Liver (tissue), 8 donors: ENCODE measurements at regions not wholly inside any gene's neighbourhood (a gene's known extent, or its start where the extent isn't known, plus 50 kb on each side); places are given as distances from the start of the nearest gene placed in this dataset.
A peak's percentile ranks its signal among the peaks of the same experiment; 100 is the strongest.
"Not testable (repeated sequence)": the region's sequence is repeated elsewhere in the genome, so short reads cannot be mapped to it uniquely, and the experiment has no call there.

Experiments used
- DNase-seq: peaks from one replicate; pipeline ENCODE4 v3.0.0-alpha.2; 2017; ENCODE audit warnings: low spot score
- H3K27ac ChIP-seq, 2 donors: one replicate each; pipeline ENCODE4 v1.7.0; 2013; ENCODE audit warnings: inconsistent platforms in 2 of 2, low read length in 2 of 2, control low read depth in 1 of 2, low read depth in 1 of 2, mild to moderate bottlenecking in 1 of 2
- H3K27me3 ChIP-seq, 4 donors: one replicate each; pipeline versions ENCODE4 v1.6.1 to v1.7.0; 2013; ENCODE audit warnings: low read length in 3 of 4, inconsistent platforms in 1 of 4, mild to moderate bottlenecking in 1 of 4, moderate library complexity in 1 of 4; ENCODE audit not compliant: control insufficient read depth in 4 of 4, insufficient read depth in 4 of 4
- H3K36me3 ChIP-seq, 4 donors: one replicate each; pipeline versions ENCODE4 v1.6.1 to v1.7.0; 2013; ENCODE audit warnings: low read length in 3 of 4, mild to moderate bottlenecking in 3 of 4, low read depth in 1 of 4, moderate library complexity in 1 of 4; ENCODE audit not compliant: control insufficient read depth in 4 of 4, insufficient read depth in 3 of 4
- H3K4me1 ChIP-seq, 4 donors: one replicate each; pipeline versions ENCODE4 v1.6.1 to v1.7.0; 2013; ENCODE audit warnings: low read length in 3 of 4, mild to moderate bottlenecking in 3 of 4, moderate library complexity in 1 of 4; ENCODE audit not compliant: control insufficient read depth in 4 of 4, insufficient read depth in 4 of 4
- H3K4me3 ChIP-seq, 3 donors: one replicate each; pipeline versions ENCODE4 v1.6.1 to v1.7.0; 2013; ENCODE audit warnings: low read length in 3 of 3, control low read depth in 1 of 3, low read depth in 1 of 3, mild to moderate bottlenecking in 1 of 3
- H3K9ac ChIP-seq, 2 donors: one replicate each; pipeline ENCODE4 v1.7.0; 2013; ENCODE audit warnings: low read length in 2 of 2, mild to moderate bottlenecking in 2 of 2, moderate library complexity in 2 of 2, control low read depth in 1 of 2, low read depth in 1 of 2
- H3K9me3 ChIP-seq, 4 donors: one replicate each; pipeline versions ENCODE4 v1.6.1 to v1.7.0; 2013; ENCODE audit warnings: low read length in 3 of 4; ENCODE audit not compliant: control insufficient read depth in 4 of 4
- FOXA1 ChIP-seq: IDR thresholded peaks from 2 replicates; pipeline ENCODE4 v1.6.1; 2016; ENCODE audit warnings: antibody characterized with exemption
- FOXA2 ChIP-seq: IDR thresholded peaks from 2 replicates; pipeline ENCODE4 v1.6.1; 2016; ENCODE audit warnings: antibody characterized with exemption
- HNF4A ChIP-seq, 2 donors: conservative IDR thresholded peaks; 2 replicates each; pipeline ENCODE4 v1.6.1; 2016; ENCODE audit warnings: antibody characterized with exemption in 2 of 2, mild to moderate bottlenecking in 2 of 2
- HNF4G ChIP-seq: IDR thresholded peaks from 2 replicates; pipeline ENCODE4 v1.6.1; 2016; ENCODE audit warnings: antibody characterized with exemption
- JUND ChIP-seq, 2 donors: IDR thresholded peaks; 2 replicates each; pipeline ENCODE4 v1.6.1; 2016; ENCODE audit warnings: antibody characterized with exemption in 2 of 2
- NR2F2 ChIP-seq: IDR thresholded peaks from 2 replicates; pipeline ENCODE4 v1.6.1; 2016; ENCODE audit warnings: antibody characterized with exemption
- RAD21 ChIP-seq, 2 donors: IDR thresholded peaks; 2 replicates each; pipeline ENCODE4 v1.6.1; 2016; ENCODE audit warnings: antibody characterized with exemption in 2 of 2, mild to moderate bottlenecking in 2 of 2
- RXRA ChIP-seq, 2 donors: IDR thresholded peaks; 2 replicates each; pipeline ENCODE4 v1.6.1; 2017 to 2018; ENCODE audit warnings: antibody characterized with exemption in 2 of 2, mild to moderate bottlenecking in 1 of 2
- SP1 ChIP-seq: IDR thresholded peaks from 2 replicates; pipeline ENCODE4 v1.6.1; 2018; ENCODE audit warnings: antibody characterized with exemption, mild to moderate bottlenecking
- TAF1 ChIP-seq: conservative IDR thresholded peaks from 2 replicates; pipeline ENCODE4 v1.6.1; 2016; ENCODE audit warnings: antibody characterized with exemption, mild to moderate bottlenecking
- WGBS: extraction: QIAGEN DNeasy Blood & Tissue Kit; methylation state at CpG from one replicate; pipeline ENCODE4 v1.1.7; 2013; 5-methylcytosine and 5-hydroxymethylcytosine counted together
- TF ChIP-seq, protein P1 (sequence below): IDR thresholded peaks from 2 replicates; pipeline ENCODE4 v1.6.1; 2016; ENCODE audit warnings: antibody characterized with exemption
- TF ChIP-seq, protein P2 (sequence below): IDR thresholded peaks from 2 replicates; pipeline ENCODE4 v1.6.1; 2016; ENCODE audit warnings: antibody characterized with exemption
- TF ChIP-seq, protein P3 (sequence below): IDR thresholded peaks from 2 replicates; pipeline ENCODE4 v1.6.1; 2016; ENCODE audit warnings: antibody characterized with exemption
- TF ChIP-seq, protein P4 (sequence below): fragments of 150-350 bp; IDR thresholded peaks from 2 replicates; pipeline ENCODE4 v1.5.1; 2017; ENCODE audit warnings: improper control_type of control experiment, low read depth, low read length; ENCODE audit not compliant: missing input control
- TF ChIP-seq, protein P5 (sequence below): IDR thresholded peaks from 2 replicates; pipeline ENCODE4 v1.6.1; 2016; ENCODE audit warnings: antibody characterized with exemption, mild to moderate bottlenecking
- donor health status: healthy.
- donor health status: healthy.
- donor health status: healthy.
- donor health status: healthy.
- donor health status: healthy.

DNA sequence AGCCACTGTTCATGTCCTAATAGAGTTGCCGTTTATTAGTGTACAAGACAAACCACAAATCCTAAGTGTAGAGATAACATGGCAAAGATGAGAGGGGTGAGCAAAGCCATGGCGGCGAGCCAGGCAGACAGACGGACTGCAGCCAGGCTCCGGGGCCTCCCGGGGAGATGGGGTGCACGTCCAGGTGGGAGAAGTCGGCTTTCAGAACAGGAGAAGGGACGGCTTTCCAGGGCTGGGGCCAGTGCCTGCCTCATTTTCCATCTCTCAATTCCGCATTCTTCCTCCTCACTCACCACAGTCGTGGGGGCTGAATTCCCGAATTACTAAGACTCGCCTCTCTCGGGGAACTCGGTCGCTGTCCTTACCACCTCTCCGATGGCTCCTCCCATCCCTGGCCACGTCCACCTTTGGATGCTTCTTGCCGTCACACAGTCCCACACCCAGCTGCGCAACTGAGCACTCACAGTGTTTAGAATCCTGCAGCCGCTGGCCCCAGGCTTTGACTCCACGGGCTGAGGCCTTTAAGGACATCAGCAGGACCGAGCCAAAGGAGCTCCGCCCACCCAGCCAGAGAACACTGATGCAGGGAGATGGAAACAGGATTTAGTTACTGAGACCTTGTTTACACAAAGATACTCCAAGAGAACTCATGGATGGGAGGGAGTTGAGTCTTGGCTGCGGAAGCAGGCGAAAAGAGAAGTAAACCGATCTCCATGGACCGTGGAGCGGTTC lies 59.7 kb downstream of the RNF112 start:
- no peak overlapping the region for H3K9ac ChIP-seq
- H3K4me3 ChIP-seq: no peak overlapping the region
- TF ChIP-seq RAD21 (IDR thresholded peaks at IDR 0.05) (no peak), HNF4G (no peak), HNF4A (conservative IDR thresholded peaks at IDR 0.05) (no peak), SP1 (peak; percentile 13), TAF1 (no peak), FOXA2 (no peak), NR2F2 (no peak), JUND (IDR thresholded peaks at IDR 0.05) (no peak), RXRA (IDR thresholded peaks at IDR 0.05) (peak in 1 of 2 donors; percentile 31), FOXA1 (no peak)
- TF ChIP-seq, protein P1, sequence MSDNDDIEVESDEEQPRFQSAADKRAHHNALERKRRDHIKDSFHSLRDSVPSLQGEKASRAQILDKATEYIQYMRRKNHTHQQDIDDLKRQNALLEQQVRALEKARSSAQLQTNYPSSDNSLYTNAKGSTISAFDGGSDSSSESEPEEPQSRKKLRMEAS: no peak
- TF ChIP-seq, protein P2, sequence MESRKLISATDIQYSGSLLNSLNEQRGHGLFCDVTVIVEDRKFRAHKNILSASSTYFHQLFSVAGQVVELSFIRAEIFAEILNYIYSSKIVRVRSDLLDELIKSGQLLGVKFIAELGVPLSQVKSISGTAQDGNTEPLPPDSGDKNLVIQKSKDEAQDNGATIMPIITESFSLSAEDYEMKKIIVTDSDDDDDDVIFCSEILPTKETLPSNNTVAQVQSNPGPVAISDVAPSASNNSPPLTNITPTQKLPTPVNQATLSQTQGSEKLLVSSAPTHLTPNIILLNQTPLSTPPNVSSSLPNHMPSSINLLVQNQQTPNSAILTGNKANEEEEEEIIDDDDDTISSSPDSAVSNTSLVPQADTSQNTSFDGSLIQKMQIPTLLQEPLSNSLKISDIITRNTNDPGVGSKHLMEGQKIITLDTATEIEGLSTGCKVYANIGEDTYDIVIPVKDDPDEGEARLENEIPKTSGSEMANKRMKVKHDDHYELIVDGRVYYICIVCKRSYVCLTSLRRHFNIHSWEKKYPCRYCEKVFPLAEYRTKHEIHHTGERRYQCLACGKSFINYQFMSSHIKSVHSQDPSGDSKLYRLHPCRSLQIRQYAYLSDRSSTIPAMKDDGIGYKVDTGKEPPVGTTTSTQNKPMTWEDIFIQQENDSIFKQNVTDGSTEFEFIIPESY: no peak
- TF ChIP-seq, protein P3, sequence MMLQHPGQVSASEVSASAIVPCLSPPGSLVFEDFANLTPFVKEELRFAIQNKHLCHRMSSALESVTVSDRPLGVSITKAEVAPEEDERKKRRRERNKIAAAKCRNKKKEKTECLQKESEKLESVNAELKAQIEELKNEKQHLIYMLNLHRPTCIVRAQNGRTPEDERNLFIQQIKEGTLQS: no peak
- TF ChIP-seq, protein P4, sequence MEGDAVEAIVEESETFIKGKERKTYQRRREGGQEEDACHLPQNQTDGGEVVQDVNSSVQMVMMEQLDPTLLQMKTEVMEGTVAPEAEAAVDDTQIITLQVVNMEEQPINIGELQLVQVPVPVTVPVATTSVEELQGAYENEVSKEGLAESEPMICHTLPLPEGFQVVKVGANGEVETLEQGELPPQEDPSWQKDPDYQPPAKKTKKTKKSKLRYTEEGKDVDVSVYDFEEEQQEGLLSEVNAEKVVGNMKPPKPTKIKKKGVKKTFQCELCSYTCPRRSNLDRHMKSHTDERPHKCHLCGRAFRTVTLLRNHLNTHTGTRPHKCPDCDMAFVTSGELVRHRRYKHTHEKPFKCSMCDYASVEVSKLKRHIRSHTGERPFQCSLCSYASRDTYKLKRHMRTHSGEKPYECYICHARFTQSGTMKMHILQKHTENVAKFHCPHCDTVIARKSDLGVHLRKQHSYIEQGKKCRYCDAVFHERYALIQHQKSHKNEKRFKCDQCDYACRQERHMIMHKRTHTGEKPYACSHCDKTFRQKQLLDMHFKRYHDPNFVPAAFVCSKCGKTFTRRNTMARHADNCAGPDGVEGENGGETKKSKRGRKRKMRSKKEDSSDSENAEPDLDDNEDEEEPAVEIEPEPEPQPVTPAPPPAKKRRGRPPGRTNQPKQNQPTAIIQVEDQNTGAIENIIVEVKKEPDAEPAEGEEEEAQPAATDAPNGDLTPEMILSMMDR: no peak
- TF ChIP-seq, protein P5, sequence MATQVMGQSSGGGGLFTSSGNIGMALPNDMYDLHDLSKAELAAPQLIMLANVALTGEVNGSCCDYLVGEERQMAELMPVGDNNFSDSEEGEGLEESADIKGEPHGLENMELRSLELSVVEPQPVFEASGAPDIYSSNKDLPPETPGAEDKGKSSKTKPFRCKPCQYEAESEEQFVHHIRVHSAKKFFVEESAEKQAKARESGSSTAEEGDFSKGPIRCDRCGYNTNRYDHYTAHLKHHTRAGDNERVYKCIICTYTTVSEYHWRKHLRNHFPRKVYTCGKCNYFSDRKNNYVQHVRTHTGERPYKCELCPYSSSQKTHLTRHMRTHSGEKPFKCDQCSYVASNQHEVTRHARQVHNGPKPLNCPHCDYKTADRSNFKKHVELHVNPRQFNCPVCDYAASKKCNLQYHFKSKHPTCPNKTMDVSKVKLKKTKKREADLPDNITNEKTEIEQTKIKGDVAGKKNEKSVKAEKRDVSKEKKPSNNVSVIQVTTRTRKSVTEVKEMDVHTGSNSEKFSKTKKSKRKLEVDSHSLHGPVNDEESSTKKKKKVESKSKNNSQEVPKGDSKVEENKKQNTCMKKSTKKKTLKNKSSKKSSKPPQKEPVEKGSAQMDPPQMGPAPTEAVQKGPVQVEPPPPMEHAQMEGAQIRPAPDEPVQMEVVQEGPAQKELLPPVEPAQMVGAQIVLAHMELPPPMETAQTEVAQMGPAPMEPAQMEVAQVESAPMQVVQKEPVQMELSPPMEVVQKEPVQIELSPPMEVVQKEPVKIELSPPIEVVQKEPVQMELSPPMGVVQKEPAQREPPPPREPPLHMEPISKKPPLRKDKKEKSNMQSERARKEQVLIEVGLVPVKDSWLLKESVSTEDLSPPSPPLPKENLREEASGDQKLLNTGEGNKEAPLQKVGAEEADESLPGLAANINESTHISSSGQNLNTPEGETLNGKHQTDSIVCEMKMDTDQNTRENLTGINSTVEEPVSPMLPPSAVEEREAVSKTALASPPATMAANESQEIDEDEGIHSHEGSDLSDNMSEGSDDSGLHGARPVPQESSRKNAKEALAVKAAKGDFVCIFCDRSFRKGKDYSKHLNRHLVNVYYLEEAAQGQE: no peak
- 62% methylated on average over 29 of the region's 29 CpGs for WGBS
- no peak for DNase-seq
- H3K27me3 ChIP-seq: no peaks in the 10 kb centered on the region
- peak overlapping the region in 1 of 2 donors; percentile 50 for H3K27ac ChIP-seq
- no peaks in the 10 kb centered on the region for H3K9me3 ChIP-seq
- H3K36me3 ChIP-seq: no peaks in the 10 kb centered on the region
- no peaks in the 10 kb centered on the region for H3K4me1 ChIP-seq

DNA sequence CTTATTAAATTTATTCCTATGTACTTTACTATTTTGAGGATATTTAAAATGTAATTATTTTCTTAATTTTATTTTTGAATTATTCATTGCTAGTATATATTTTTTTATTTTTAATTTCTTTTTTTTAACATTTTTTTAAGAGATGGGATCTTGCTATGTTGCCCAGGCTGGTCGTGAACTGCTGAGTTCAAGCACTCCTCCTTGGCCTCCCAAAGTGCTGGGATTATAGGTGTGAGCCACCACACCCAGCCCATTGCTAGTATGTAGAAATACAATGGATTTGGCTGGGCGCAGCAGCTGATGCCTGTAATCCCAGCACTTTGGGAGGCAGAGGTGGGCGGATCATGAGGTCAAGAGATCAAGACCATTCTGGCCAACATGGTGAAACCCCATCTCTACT lies 59.2 kb upstream of the SLC47A1 start:
- H3K36me3 ChIP-seq, H3K27me3 ChIP-seq, H3K27ac ChIP-seq, H3K4me3 ChIP-seq, H3K9ac ChIP-seq, DNase-seq, H3K4me1 ChIP-seq, H3K9me3 ChIP-seq: not testable (repeated sequence)
- 93% methylated on average over 3 of the region's 3 CpGs for WGBS

DNA sequence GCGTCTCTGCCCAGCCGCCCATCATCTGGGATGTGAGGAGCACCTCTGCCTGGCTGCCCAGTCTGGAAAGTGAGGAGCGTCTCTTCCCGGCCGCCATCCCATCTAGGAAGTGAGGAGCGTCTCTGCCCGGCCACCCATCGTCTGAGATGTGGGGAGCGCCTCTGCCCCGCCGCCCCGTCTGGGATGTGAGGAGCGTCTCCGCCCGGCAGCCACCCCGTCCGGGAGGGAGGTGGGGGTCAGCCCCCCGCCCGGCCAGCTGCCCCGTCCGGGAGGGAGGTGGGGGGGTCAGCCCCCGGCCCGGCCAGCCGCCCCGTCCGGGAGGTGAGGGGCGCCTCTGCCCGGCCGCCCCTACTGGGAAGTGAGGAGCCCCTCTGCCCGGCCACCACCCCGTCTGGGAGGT lies 57.9 kb upstream of the SLC47A1 start:
- not testable (repeated sequence) for H3K9me3 ChIP-seq, H3K27ac ChIP-seq, H3K36me3 ChIP-seq, DNase-seq, H3K4me3 ChIP-seq, H3K4me1 ChIP-seq, H3K9ac ChIP-seq, H3K27me3 ChIP-seq
- 96% methylated on average over 30 of the region's 31 CpGs for WGBS
